PC-9 (cell line): ENCODE measurements at regions not wholly inside any gene's neighbourhood (a gene's known extent, or its start where the extent isn't known, plus 50 kb on each side); places are given as distances from the start of the nearest gene placed in this dataset.

Experiments used
- CTCF ChIP-seq: fragments of 200-600 bp; sonication (generic); conservative IDR thresholded peaks from 2 replicates; pipeline ENCODE4 v1.6.1; 2017; ENCODE audit warnings: mixed run types, antibody characterized with exemption, mild to moderate bottlenecking, moderate library complexity
- EZH2 ChIP-seq: fragments of 200-600 bp; sonication (generic); IDR thresholded peaks from 2 replicates; pipeline ENCODE4 v1.8.0; 2017; ENCODE audit warnings: antibody characterized with exemption, low read depth

GRCh38 chr2:64394153-64394552 is 59.8 kb upstream of the LGALSL start:
- TF ChIP-seq CTCF (no peak), EZH2 (no peak)
